Lower lobe of right lung (tissue), 2 donors: ENCODE measurements at regions not wholly inside any gene's neighbourhood (a gene's known extent, or its start where the extent isn't known, plus 50 kb on each side); places are given as distances from the start of the nearest gene placed in this dataset.

ENCODE experiments used
- ATAC-seq, 2 donors: fragments of 200-7000 bp; cut with Tn5 transposase; one replicate each; pipeline ENCODE4 v1.9.1; 2020 to 2022; ENCODE audit warnings: mild to moderate bottlenecking in 2 of 2, moderate library complexity in 2 of 2
- DNase-seq: peaks from one replicate; pipeline ENCODE4 v3.0.0-alpha.2; 2020
- H3K27ac ChIP-seq: fragments of 200-600 bp; one replicate; pipeline ENCODE4 v1.8.0; 2022
- H3K27me3 ChIP-seq: fragments of 200-600 bp; one replicate; pipeline ENCODE4 v1.8.0; 2022; ENCODE audit warnings: low read depth
- H3K36me3 ChIP-seq: fragments of 200-600 bp; one replicate; pipeline ENCODE4 v1.8.0; 2022; ENCODE audit warnings: mild to moderate bottlenecking
- H3K4me1 ChIP-seq: fragments of 200-600 bp; one replicate; pipeline ENCODE4 v1.8.0; 2022
- H3K4me3 ChIP-seq: fragments of 200-600 bp; one replicate; pipeline ENCODE4 v1.8.0; 2022; ENCODE audit warnings: mild to moderate bottlenecking
- H3K9me3 ChIP-seq: fragments of 200-600 bp; one replicate; pipeline ENCODE4 v1.8.0; 2022
- CTCF ChIP-seq: fragments of 200-600 bp; IDR thresholded peaks from one replicate; pipeline ENCODE4 v1.8.0; 2022; ENCODE audit warnings: antibody characterized with exemption, mild to moderate bottlenecking
- intact Hi-C: fragments of 100-400 bp; cut with DNase I; formaldehyde crosslinking; loops from one replicate; pipeline ENCODE4 v1.11.0; 2022
- donor health status: DM: no; HTN: yes; CAD: no; lungs with severe emphysema.

GRCh38 chr12:23025372-23026016, 400.5 kb downstream of the ETNK1 start:
- Histone ChIP-seq H3K4me1 (no peaks in the 10 kb centered on the region), H3K27ac (no peak overlapping the region), H3K36me3 (no peaks in the 10 kb centered on the region), H3K27me3 (no peaks in the 10 kb centered on the region), H3K4me3 (no peak overlapping the region), H3K9me3 (no peaks in the 10 kb centered on the region)
- no peak for ATAC-seq
- DNase-seq = no peak
- no peak for TF ChIP-seq CTCF
- intact Hi-C loops = no loop called here

GRCh38 chr12:23028158-23028802, 403.3 kb downstream of the ETNK1 start:
- Histone ChIP-seq H3K4me1 (no peaks in the 10 kb centered on the region), H3K27me3 (no peaks in the 10 kb centered on the region), H3K36me3 (no peaks in the 10 kb centered on the region), H3K4me3 (no peak overlapping the region), H3K9me3 (no peaks in the 10 kb centered on the region), H3K27ac (no peak overlapping the region)
- ATAC-seq (no peak), DNase-seq (no peak)
- no peak for TF ChIP-seq CTCF
- intact Hi-C loops = no loop called here

DNA sequence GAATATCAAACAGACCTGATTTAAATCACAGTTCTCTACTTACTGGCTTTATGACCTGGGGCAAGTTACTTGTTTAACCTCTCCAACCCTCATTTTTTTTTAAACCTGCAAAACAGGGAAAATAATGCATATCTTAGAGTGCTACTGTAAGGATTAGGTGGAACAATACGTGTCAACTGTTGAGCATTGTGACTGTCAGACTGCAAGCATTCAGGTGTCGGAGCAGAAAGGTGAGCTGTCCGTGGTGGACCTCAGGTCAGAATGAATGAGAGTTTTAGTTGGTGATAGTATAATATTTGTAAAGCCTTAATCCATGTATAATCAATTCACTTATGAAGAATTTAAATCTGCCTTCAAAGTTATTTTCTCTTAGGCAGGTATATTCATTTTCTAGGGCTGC, 404.2 kb downstream of the ETNK1 start:
- no peaks in the 10 kb centered on the region for H3K36me3 ChIP-seq
- TF ChIP-seq CTCF = no peak
- no peak for ATAC-seq
- no peaks in the 10 kb centered on the region for H3K9me3 ChIP-seq
- intact Hi-C loops = no loop called here
- no peaks in the 10 kb centered on the region for H3K27me3 ChIP-seq
- H3K4me1 ChIP-seq = no peaks in the 10 kb centered on the region
- DNase-seq = no peak
- no peak overlapping the region for H3K27ac ChIP-seq
- H3K4me3 ChIP-seq = no peak overlapping the region

DNA sequence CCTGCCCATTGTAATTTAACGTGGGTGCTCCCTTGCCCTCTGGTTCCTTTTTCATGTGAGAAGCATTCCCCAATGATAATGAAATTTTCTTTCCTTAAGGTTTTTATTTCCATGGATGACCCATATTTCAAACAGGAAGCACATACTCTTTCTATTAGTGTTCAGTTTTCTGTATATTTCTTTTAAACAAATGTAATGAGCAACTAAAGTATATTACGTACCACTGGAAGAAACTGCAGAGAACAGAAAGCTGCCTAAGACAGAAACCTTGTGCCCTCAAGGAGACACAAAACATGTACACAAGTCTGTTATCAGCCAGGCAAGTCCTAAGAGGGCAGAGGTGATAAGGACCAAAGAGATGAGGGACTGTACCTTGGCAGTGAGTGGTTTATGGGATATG, 414.9 kb downstream of the ETNK1 start:
- DNase-seq (no peak), ATAC-seq (no peak)
- no peaks in the 10 kb centered on the region for H3K4me1 ChIP-seq
- H3K27ac ChIP-seq = no peak overlapping the region
- H3K27me3 ChIP-seq = no peaks in the 10 kb centered on the region
- no peaks in the 10 kb centered on the region for H3K9me3 ChIP-seq
- H3K4me3 ChIP-seq = no peak overlapping the region
- H3K36me3 ChIP-seq = no peaks in the 10 kb centered on the region
- intact Hi-C loops = no loop called here
- no peak for TF ChIP-seq CTCF

GRCh38 chr12:23041774-23042173, 416.8 kb downstream of the ETNK1 start:
- Histone ChIP-seq H3K36me3 (no peaks in the 10 kb centered on the region), H3K27ac (no peak overlapping the region), H3K4me1 (no peaks in the 10 kb centered on the region), H3K27me3 (no peaks in the 10 kb centered on the region), H3K9me3 (no peaks in the 10 kb centered on the region), H3K4me3 (no peak overlapping the region)
- no peak for TF ChIP-seq CTCF
- ATAC-seq = no peak
- DNase-seq = no peak
- intact Hi-C loops = no loop called here
